OCI-LY3 (cell line): ENCODE measurements at regions not wholly inside any gene's neighbourhood (a gene's known extent, or its start where the extent isn't known, plus 50 kb on each side); places are given as distances from the start of the nearest gene placed in this dataset.
"Not testable (repeated sequence)": the region's sequence is repeated elsewhere in the genome, so short reads cannot be mapped to it uniquely, and the experiment has no call there.

Experiments
- H2AFZ ChIP-seq: fragments of 200-600, 300-600 bp; shearing (Covaris generic); 2 replicates; pipeline ENCODE4 v1.6.0; 2014; ENCODE audit warnings: antibody characterized with exemption, low read depth, low read length
- H3K27ac ChIP-seq: fragments of 200-600, 300-600 bp; sonication (generic); 2 replicates; pipeline ENCODE4 v1.5.1; 2014; ENCODE audit warnings: mild to moderate bottlenecking, low read length, moderate library complexity, mixed read lengths
- H3K27me3 ChIP-seq: fragments of 200-600, 300-600 bp; sonication (generic); 2 replicates; pipeline ENCODE4 v1.6.1; 2014; ENCODE audit warnings: low read depth, low read length, mixed read lengths
- H3K36me3 ChIP-seq: fragments of 200-600, 300-600 bp; sonication (generic); replicated peaks from 2 replicates; pipeline ENCODE3; 2014; ENCODE audit warnings: low read depth, low read length, mixed read lengths
- H3K4me1 ChIP-seq: fragments of 300-600, 200-600 bp; sonication (generic); 2 replicates; pipeline ENCODE4 v1.6.1; 2014; ENCODE audit warnings: low read length, mixed read lengths
- H3K4me2 ChIP-seq: fragments of 200-600, 300-600 bp; sonication (generic); 2 replicates; pipeline ENCODE4 v1.6.1; 2014; ENCODE audit warnings: low read length, mixed read lengths
- H3K4me3 ChIP-seq: fragments of 300-600, 200-600 bp; sonication (generic); 2 replicates; pipeline ENCODE4 v1.5.1; 2014; ENCODE audit warnings: antibody characterized with exemption, mild to moderate bottlenecking, low read length, moderate library complexity
- H3K79me2 ChIP-seq: fragments of 300-600, 200-600 bp; shearing (Covaris generic); 2 replicates; pipeline ENCODE4 v1.6.1; 2014; ENCODE audit warnings: mild to moderate bottlenecking, low read length, mixed read lengths
- H3K9ac ChIP-seq: fragments of 300-600, 200-600 bp; shearing (Covaris generic); 2 replicates; pipeline ENCODE4 v1.6.0; 2014; ENCODE audit warnings: mild to moderate bottlenecking, low read length, moderate library complexity
- H3K9me3 ChIP-seq: fragments of 200-600, 300-600 bp; shearing (Covaris generic); 2 replicates; pipeline ENCODE4 v1.6.1; 2014; ENCODE audit warnings: low read length, mixed read lengths; ENCODE audit not compliant: insufficient read depth
- H4K20me1 ChIP-seq: fragments of 200-600, 300-600 bp; sonication (generic); 2 replicates; pipeline ENCODE4 v1.6.1; 2016; ENCODE audit warnings: low read length, mixed read lengths; ENCODE audit not compliant: insufficient read depth
- EZH2phosphoT487 ChIP-seq: fragments of 200-600 bp; shearing (Covaris generic); IDR thresholded peaks from 2 replicates; pipeline ENCODE4 v1.6.1; 2018; ENCODE audit warnings: antibody characterized with exemption, mixed run types, low read depth
- TF ChIP-seq, protein P1 (sequence below): fragments of 200-600, 300-600 bp; sonication (generic); IDR thresholded peaks from 2 replicates; pipeline ENCODE4 v1.5.1; 2014; ENCODE audit warnings: antibody characterized with exemption, low read length, low read depth

DNA sequence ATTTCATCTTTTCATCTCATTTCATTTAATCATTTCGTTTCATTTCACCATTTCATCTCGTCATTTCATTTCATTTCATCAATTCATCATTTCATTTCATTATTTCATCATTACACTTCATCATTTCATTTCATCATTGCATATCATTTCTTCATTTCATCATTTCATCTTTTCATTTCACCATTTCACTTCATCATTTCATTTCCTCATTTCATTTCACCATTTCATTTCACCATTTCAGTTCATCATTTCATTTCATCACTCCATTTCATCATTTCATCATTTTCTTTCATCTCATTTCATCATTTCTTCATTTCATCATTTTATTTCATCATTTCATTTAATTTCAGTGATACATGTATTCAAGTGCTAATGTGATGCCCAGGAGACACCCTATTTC is 127.1 kb downstream of the ANKRD30BL start:
- Histone ChIP-seq H2AFZ (no peak overlapping the region), H3K9me3 (peaks cover 9% of the 10 kb centered on the region; the same call in 1 of the 2 replicates), H3K9ac (no peak overlapping the region), H3K27ac (no peak overlapping the region), H3K27me3 (no peaks in the 10 kb centered on the region), H3K4me3 (no peak overlapping the region), H4K20me1 (no peaks in the 10 kb centered on the region), H3K79me2 (no peaks in the 10 kb centered on the region), H3K4me1 (no peaks in the 10 kb centered on the region), H3K4me2 (no peak overlapping the region), H3K36me3 (no peaks in the 10 kb centered on the region)
- no peak for TF ChIP-seq EZH2phosphoT487
- TF ChIP-seq, protein P1, sequence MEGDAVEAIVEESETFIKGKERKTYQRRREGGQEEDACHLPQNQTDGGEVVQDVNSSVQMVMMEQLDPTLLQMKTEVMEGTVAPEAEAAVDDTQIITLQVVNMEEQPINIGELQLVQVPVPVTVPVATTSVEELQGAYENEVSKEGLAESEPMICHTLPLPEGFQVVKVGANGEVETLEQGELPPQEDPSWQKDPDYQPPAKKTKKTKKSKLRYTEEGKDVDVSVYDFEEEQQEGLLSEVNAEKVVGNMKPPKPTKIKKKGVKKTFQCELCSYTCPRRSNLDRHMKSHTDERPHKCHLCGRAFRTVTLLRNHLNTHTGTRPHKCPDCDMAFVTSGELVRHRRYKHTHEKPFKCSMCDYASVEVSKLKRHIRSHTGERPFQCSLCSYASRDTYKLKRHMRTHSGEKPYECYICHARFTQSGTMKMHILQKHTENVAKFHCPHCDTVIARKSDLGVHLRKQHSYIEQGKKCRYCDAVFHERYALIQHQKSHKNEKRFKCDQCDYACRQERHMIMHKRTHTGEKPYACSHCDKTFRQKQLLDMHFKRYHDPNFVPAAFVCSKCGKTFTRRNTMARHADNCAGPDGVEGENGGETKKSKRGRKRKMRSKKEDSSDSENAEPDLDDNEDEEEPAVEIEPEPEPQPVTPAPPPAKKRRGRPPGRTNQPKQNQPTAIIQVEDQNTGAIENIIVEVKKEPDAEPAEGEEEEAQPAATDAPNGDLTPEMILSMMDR, result no peak

DNA sequence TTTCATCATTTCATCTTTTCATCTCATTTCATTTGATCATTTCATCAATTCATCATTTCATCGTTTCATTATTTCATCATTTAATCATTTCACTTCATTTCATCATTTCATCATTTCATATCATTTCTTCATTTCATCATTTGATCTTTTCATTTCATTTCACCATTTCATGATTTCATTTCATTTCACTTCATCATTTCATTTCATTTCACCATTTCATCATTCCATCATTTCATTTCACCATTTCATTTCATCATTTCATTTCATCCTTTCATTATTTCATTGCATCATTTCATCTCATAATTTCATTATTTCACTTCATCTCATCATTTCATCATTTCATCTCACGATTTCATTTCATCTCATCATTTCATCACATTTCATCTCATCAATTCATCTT is 127.8 kb downstream of the ANKRD30BL start:
- Histone ChIP-seq H3K36me3 (no peaks in the 10 kb centered on the region), H3K9ac (no peak overlapping the region), H3K4me1 (no peaks in the 10 kb centered on the region), H3K27me3 (no peaks in the 10 kb centered on the region), H3K9me3 (peaks cover 9% of the 10 kb centered on the region; the same call in 1 of the 2 replicates), H3K27ac (no peak overlapping the region), H4K20me1 (no peaks in the 10 kb centered on the region), H3K4me3 (no peak overlapping the region), H2AFZ (no peak overlapping the region), H3K79me2 (no peaks in the 10 kb centered on the region), H3K4me2 (no peak overlapping the region)
- no peak for TF ChIP-seq EZH2phosphoT487
- TF ChIP-seq, protein P1, result no peak

DNA sequence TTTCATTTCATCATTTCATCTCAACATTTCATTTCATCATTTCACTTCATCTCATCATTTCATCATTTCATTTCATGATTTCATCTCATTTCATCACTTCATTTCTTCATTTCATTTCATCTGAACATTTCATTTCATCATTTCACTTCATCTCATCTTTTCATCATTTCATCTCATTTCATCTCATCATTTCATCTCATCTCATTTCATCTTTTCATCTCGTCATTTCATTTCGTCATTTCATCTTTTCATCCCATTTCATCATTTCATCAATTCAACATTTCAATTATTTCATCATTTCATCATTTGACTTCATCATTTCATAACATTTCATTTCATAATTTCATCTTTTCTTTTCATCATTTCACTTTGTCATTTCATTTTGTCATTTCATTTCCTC is 128.4 kb downstream of the ANKRD30BL start:
- H3K4me2 ChIP-seq, result no peak overlapping the region
- H3K9ac ChIP-seq, result no peak overlapping the region
- no peak overlapping the region for H3K27ac ChIP-seq
- H2AFZ ChIP-seq, result no peak overlapping the region
- H3K4me3 ChIP-seq, result no peak overlapping the region
- H3K79me2 ChIP-seq, result no peaks in the 10 kb centered on the region
- no peaks in the 10 kb centered on the region for H3K4me1 ChIP-seq
- no peaks in the 10 kb centered on the region for H4K20me1 ChIP-seq
- H3K9me3 ChIP-seq, result peaks cover 9% of the 10 kb centered on the region; the same call in 1 of the 2 replicates
- TF ChIP-seq EZH2phosphoT487, result no peak
- TF ChIP-seq, protein P1, result no peak
- H3K36me3 ChIP-seq, result no peaks in the 10 kb centered on the region
- no peaks in the 10 kb centered on the region for H3K27me3 ChIP-seq

DNA sequence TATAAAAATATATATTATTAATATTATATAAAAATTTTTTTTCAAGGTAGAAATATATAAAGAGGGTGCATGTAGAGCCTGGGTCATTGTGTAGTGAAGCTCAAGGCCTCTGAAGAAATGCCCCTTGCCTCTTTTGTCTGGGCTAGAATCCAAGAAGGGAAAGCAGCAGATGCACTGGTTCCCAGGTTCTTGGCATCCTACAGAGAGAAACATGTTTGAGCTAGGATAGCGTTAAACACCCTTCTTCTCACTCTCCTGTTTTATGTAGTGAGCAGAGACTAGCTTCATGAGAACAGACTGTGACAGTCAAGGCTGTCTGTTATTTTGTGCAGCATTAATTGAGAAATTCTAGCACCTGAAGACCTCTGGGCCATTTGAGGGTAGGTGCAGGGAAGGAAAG is 149.7 kb downstream of the ANKRD30BL start:
- not testable (repeated sequence) for H3K27ac ChIP-seq, H2AFZ ChIP-seq, H3K27me3 ChIP-seq, H4K20me1 ChIP-seq, H3K4me1 ChIP-seq, H3K36me3 ChIP-seq, H3K79me2 ChIP-seq, H3K4me2 ChIP-seq, H3K4me3 ChIP-seq, H3K9ac ChIP-seq, H3K9me3 ChIP-seq
